ENCODE measurements at regions not wholly inside any gene's neighbourhood (a gene's known extent, or its start where the extent isn't known, plus 50 kb on each side); places are given as distances from the start of the nearest gene placed in this dataset.

- no peak for DNase-seq (ENCODE audit: low read depth in 2 of 2)
Measured at GRCh38 chr2:58913082-58913726, 672.1 kb upstream of the FANCL start.

DNA sequence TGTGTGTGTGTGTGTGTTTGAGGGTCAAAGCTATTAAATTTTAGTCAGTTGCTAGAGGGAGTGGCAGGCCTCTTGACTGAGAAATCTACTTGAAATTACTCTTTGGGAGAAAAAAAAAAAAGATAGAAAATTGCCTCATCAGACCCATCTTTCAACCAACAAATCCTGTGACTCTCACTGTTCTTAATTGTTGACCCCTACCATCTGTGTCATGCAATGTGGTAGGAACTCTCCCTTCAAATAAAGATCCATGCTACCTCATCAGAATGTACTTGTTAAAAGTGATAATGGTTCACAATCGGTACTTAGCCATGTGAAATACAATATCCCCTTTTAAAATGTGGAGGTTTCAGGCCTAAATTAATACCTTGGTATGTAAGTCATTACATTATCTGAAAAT is 670.8 kb upstream of the FANCL start:
- no peak for DNase-seq (ENCODE audit: low read depth in 2 of 2)

DNA sequence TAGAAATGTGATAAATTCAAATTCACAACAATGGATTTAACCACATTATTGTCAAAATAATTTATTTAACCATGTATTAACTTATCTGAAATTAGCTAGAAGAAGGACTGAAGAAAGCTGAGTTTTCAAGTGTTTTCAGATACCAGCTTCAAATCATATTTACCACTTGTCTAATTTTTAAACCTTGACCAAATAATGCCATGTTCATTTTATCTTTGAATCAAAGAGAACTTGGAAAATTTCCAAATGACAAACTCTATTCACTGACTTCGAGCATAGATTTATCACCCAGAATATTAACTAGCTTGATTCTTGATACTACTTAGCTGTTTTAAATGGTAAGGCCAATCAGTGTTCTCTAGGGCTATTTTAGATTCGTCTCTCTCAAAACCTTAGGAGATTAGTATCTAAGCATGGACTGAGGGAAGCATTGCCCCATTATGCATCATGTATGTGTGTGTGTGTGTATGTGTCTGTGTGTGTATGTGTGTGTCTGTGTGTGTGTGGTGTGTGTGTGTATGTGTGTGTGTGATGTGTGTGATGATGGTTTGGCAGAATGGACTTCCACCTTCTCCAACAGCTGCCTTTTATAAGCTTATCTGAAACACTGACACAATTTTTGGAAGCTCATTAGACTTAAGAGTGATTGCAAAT is 667.5 kb upstream of the FANCL start:
- DNase-seq (ENCODE audit: low read depth in 2 of 2) = no peak

DNA sequence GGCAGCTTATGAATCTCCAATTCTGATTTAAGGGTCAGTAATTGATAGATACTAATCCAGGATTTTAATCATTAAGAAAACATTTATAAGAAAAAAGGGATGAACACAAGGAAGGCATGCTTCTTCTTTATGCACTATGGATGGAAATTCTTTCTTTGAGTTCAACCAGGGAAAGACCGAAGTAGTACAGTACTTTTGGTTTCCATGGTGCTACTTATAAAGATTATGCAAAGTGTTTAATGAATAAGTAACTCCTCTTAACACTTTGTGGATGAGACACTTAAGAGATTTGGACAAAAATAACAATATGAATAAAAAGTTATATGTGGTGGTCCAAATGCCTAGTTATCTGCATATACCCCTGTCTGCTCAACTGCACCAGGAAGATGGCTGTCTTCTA is 666.5 kb upstream of the FANCL start:
- DNase-seq (ENCODE audit: low read depth in 2 of 2) = no peak

DNA sequence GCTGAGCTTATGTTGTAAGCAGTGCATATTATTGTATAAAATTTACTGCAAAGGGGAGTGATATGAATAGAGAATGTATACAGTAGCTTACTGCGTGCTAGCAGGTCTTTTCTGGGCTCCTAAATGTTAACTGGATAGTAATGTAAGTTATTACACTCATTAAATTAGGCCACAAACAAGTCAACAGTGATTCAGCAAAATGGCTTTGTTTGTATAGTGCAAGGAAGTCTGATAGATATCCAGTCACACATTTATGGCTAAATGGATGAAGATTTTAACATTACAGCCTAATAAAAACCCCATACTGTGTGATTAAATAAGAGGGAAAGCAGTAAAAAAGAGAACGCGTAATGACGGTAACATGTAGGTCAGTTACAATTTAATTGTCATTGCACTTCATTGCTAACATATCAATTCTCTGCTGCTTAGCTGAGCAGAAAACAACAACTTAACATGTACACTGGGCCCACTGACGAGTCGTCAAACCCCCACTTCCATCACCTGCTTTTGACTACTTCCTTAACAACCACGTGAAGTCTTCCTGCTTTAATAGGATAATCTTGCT is 665.0 kb upstream of the FANCL start:
- DNase-seq (ENCODE audit: low read depth in 2 of 2) = no peak

GRCh38 chr2:58904095-58904494 is 663.0 kb upstream of the FANCL start:
- no peak for DNase-seq (ENCODE audit: low read depth in 2 of 2)

DNA sequence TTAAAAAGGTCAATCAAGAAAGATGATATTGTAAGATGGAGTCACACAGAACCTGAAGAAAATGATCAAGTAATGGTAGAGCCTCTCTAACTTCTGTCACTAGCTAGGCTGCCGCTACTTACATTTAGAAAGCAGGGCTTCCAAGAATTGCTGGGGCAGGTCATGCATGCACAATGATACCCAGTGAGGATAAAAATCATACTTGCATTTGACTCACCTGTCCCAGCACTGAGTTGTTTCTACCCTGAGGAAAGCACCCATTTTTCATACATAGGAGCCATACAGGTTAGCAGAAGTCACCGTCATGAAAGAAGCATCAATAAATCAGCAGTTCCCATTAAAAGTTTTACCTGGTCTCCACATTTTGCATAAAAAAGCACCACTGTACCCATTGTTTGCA is 662.3 kb upstream of the FANCL start:
- DNase-seq (ENCODE audit: low read depth in 2 of 2) = no peak

DNA sequence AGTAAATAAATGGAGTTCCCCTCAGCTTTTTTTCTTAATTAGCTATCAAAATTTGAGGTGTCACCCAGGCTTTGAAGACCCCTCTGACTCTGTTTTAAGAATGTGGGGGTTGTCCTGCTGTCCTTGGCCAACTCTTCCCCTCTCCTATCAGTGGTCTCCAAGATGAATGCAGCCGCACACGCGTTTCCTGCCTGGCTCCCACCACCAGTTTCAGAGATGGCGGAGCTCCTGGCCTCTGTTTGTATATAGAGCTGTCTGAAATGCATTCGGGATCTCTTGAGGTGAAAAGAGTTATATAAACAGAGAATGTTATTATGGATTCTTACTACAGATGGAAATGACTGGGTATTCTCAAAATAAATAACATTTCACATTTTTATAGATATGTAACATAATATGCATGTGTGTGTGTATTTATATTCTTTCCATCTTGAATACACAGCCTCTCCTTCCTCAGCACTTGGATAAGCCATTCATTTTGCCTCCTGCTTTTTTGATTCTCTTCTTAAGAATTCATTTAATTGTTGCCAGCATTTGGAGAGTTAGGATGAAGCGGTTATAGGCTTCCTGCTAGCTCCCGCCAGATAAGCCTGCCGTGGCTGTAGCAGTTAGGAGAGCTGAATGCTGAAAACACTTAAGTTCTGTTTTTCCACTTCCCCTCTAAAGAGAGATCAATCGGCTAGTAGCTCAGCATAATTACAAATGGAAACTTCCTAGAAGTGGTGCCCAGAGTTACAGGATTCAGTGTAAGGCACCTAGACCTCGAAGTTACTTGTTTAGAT is 659.3 kb upstream of the FANCL start:
- no peak for DNase-seq (ENCODE audit: low read depth in 2 of 2)

DNA sequence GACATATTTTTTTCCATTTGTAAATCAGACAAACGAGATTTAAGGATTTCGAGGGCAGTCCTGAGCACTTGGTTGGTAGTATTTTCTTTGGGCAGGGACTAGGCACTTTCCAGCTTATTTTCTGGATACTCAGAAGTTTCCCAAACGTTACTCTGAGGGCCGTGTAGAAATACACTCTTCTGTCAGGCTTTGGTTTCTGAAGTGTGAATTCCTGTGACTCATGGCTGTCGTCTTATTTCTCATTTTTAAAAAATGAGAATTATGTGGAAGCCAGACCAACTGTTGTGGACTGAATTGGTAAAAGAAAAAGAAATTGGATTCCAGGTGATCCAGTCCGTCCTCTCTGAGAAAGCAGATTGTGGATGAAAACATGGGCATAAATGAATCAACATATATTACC is 658.6 kb upstream of the FANCL start:
- no peak for DNase-seq (ENCODE audit: low read depth in 2 of 2)

GRCh38 chr2:58896638-58897037 is 655.5 kb upstream of the FANCL start:
- DNase-seq (ENCODE audit: low read depth in 2 of 2) = no peak

DNA sequence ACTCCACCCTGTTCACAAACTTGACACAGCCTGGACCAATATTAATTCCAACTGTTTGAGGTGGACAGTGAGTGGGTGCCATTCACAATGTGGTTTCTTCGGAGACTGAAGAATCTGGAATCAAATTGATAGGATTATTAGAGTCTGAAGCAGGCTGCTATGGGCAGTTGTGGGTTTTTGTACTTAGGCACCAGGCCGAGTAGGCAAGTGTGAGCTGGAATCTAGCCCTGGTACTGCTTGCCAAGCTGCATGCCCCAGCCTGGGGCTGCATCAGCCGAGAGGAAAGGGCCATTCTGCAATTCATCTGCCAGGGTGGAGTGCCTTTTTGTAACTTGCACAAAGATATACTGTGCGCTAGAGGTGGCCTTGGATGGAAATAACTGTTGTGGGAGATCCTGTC is 654.7 kb upstream of the FANCL start:
- no peak for DNase-seq (ENCODE audit: low read depth in 2 of 2)

GRCh38 chr2:58893656-58894351 is 652.7 kb upstream of the FANCL start:
- DNase-seq (ENCODE audit: low read depth in 2 of 2) = no peak

GRCh38 chr2:58891828-58892377 is 650.8 kb upstream of the FANCL start:
- no peak for DNase-seq (ENCODE audit: low read depth in 2 of 2)

GRCh38 chr2:58890865-58891525 is 649.9 kb upstream of the FANCL start:
- no peak for DNase-seq (ENCODE audit: low read depth in 2 of 2)

- DNase-seq (ENCODE audit: low read depth in 2 of 2) = no peak
Measured at GRCh38 chr2:58886009-58886408, 644.9 kb upstream of the FANCL start.

DNA sequence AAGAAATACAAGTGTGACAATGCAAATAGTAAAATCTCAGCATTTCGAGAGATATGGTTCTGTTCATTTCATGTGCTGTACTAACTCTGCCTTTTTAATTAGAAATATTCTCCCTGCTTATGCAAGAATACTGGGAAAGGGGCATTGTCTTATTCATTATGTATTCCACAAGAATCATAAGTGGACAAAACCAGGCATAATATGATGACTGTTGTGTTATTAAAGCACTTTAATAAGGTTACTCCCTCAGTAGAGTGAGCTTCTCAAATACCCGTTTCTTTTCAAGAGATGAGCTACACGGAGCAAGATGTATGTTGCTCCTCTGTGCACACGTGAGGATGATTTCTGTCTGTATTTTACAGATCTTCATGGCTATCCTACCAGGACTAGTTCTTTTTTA is 638.7 kb upstream of the FANCL start:
- no peak for DNase-seq (ENCODE audit: low read depth in 2 of 2)

GRCh38 chr2:58878778-58879177 is 637.7 kb upstream of the FANCL start:
- DNase-seq (ENCODE audit: low read depth in 2 of 2) = no peak

DNA sequence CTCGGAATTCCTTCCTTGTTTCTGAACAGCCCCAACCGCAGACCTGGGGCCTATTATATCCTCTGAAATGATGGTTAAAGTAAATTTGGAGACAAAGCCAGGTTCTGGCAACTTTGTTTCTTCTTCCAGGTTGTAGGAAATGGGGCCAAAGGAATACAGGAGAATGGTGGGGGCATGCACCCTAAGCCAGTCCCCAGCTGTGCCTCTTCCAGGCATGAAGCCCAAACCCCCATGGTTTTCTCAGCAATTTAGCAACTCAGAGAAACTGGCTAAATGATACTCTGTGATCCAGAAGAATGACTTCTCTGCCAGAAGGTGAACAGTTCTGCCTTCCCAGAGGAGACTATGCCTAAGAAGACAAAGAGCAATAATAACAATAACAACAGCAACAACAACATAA is 635.0 kb upstream of the FANCL start:
- no peak for DNase-seq (ENCODE audit: low read depth in 2 of 2)

- DNase-seq (ENCODE audit: low read depth in 2 of 2) = no peak
Measured at GRCh38 chr2:58875436-58875835, 634.3 kb upstream of the FANCL start.

GRCh38 chr2:58871469-58872142 is 630.5 kb upstream of the FANCL start:
- no peak for DNase-seq (ENCODE audit: low read depth in 2 of 2)

GRCh38 chr2:58870704-58871103 is 629.6 kb upstream of the FANCL start:
- DNase-seq (ENCODE audit: low read depth in 2 of 2) = no peak

Measured in stimulated activated CD4-positive, alpha-beta T cell treated with anti-CD3 and anti-CD28 coated beads, Interleukin-4, amount 100 ng/mL, for 48 hours (primary cell).